ENCODE measurements at regions not wholly inside any gene's neighbourhood (a gene's known extent, or its start where the extent isn't known, plus 50 kb on each side); places are given as distances from the start of the nearest gene placed in this dataset.
"Not testable (repeated sequence)": the region's sequence is repeated elsewhere in the genome, so short reads cannot be mapped to it uniquely, and the experiment has no call there.

- DNase-seq; H3K27ac Mint-ChIP-seq; H3K27me3 Mint-ChIP-seq; H3K4me1 Mint-ChIP-seq; H3K36me3 Mint-ChIP-seq; H3K4me3 Mint-ChIP-seq; CTCF ChIA-PET; ATAC-seq; H3K9me3 Mint-ChIP-seq (ENCODE audit: low read depth): not testable (repeated sequence)
Measured at GRCh38 chr14:40629551-40630137, 977.0 kb upstream of the LRFN5 start.

- no peak for DNase-seq
- Mint-ChIP-seq H3K27ac (no peak overlapping the region), H3K9me3 (ENCODE audit: low read depth) (peaks cover 5% of the 10 kb centered on the region), H3K36me3 (no peaks in the 10 kb centered on the region), H3K4me3 (no peak overlapping the region), H3K4me1 (no peaks in the 10 kb centered on the region), H3K27me3 (no peaks in the 10 kb centered on the region)
- no peak for ATAC-seq
- CTCF ChIA-PET: no interaction called here
Measured at GRCh38 chr14:40629144-40629543, 977.5 kb upstream of the LRFN5 start.

- no peaks in the 10 kb centered on the region for H3K27me3 Mint-ChIP-seq
- no peak overlapping the region for H3K4me3 Mint-ChIP-seq
- no peak overlapping the region for H3K27ac Mint-ChIP-seq
- peaks cover 2% of the 10 kb centered on the region for H3K9me3 Mint-ChIP-seq (ENCODE audit: low read depth)
- no peaks in the 10 kb centered on the region for H3K4me1 Mint-ChIP-seq
- H3K36me3 Mint-ChIP-seq: no peaks in the 10 kb centered on the region
- CTCF ChIA-PET: no interaction called here
- no peak for ATAC-seq
- no peak for DNase-seq
Measured at GRCh38 chr14:40623643-40624042, 983.0 kb upstream of the LRFN5 start.

GRCh38 chr14:40618225-40618898, 988.3 kb upstream of the LRFN5 start:
- H3K4me3 Mint-ChIP-seq: no peak overlapping the region
- H3K36me3 Mint-ChIP-seq: no peaks in the 10 kb centered on the region
- CTCF ChIA-PET: no interaction called here

GRCh38 chr14:40616579-40616978, 990.1 kb upstream of the LRFN5 start:
- ATAC-seq (no peak), DNase-seq (no peak)
- Mint-ChIP-seq H3K9me3 (ENCODE audit: low read depth) (no peaks in the 10 kb centered on the region), H3K4me3 (no peak overlapping the region), H3K27me3 (no peaks in the 10 kb centered on the region), H3K4me1 (no peaks in the 10 kb centered on the region), H3K36me3 (no peaks in the 10 kb centered on the region), H3K27ac (no peak overlapping the region)
- CTCF ChIA-PET: no interaction called here

More at GRCh38 chr14:40618225-40618898, 988.3 kb upstream of the LRFN5 start:
- no peak for DNase-seq
- Mint-ChIP-seq H3K27ac (no peak overlapping the region), H3K9me3 (ENCODE audit: low read depth) (no peaks in the 10 kb centered on the region), H3K4me1 (no peaks in the 10 kb centered on the region), H3K27me3 (no peaks in the 10 kb centered on the region)
- no peak for ATAC-seq

GRCh38 chr14:40601063-40601462, 1005.6 kb upstream of the LRFN5 start:
- ATAC-seq (no peak), DNase-seq (no peak)
- Mint-ChIP-seq H3K4me3 (no peak overlapping the region), H3K27me3 (no peaks in the 10 kb centered on the region), H3K4me1 (no peaks in the 10 kb centered on the region), H3K36me3 (no peaks in the 10 kb centered on the region), H3K9me3 (ENCODE audit: low read depth) (no peaks in the 10 kb centered on the region), H3K27ac (no peak overlapping the region)
- CTCF ChIA-PET: no interaction called here

GRCh38 chr14:40599725-40600124, 1007.0 kb upstream of the LRFN5 start:
- H3K27ac Mint-ChIP-seq: no peak overlapping the region

GRCh38 chr14:40581264-40581663, 1025.4 kb upstream of the LRFN5 start:
- CTCF ChIA-PET: no interaction called here
- no peaks in the 10 kb centered on the region for H3K27me3 Mint-ChIP-seq
- no peaks in the 10 kb centered on the region for H3K36me3 Mint-ChIP-seq
- H3K4me3 Mint-ChIP-seq: no peak overlapping the region
- no peak overlapping the region for H3K27ac Mint-ChIP-seq
- DNase-seq (no peak), ATAC-seq (no peak)
- peaks cover 2% of the 10 kb centered on the region for H3K9me3 Mint-ChIP-seq (ENCODE audit: low read depth)
- no peaks in the 10 kb centered on the region for H3K4me1 Mint-ChIP-seq

More at GRCh38 chr14:40599725-40600124, 1007.0 kb upstream of the LRFN5 start:
- Mint-ChIP-seq H3K36me3 (no peaks in the 10 kb centered on the region), H3K27me3 (no peaks in the 10 kb centered on the region), H3K9me3 (ENCODE audit: low read depth) (no peaks in the 10 kb centered on the region), H3K4me1 (no peaks in the 10 kb centered on the region), H3K4me3 (no peak overlapping the region)
- ATAC-seq (no peak), DNase-seq (no peak)
- CTCF ChIA-PET: no interaction called here

- Mint-ChIP-seq H3K27me3 (no peaks in the 10 kb centered on the region), H3K36me3 (no peaks in the 10 kb centered on the region), H3K27ac (no peak overlapping the region), H3K4me1 (no peaks in the 10 kb centered on the region), H3K4me3 (no peak overlapping the region), H3K9me3 (ENCODE audit: low read depth) (peaks cover 2% of the 10 kb centered on the region)
- DNase-seq (no peak), ATAC-seq (no peak)
- CTCF ChIA-PET: no interaction called here
Measured at GRCh38 chr14:40576880-40577478, 1029.7 kb upstream of the LRFN5 start.

GRCh38 chr14:40574780-40575179, 1031.9 kb upstream of the LRFN5 start:
- ATAC-seq (no peak), DNase-seq (no peak)
- Mint-ChIP-seq H3K27ac (no peak overlapping the region), H3K4me1 (no peaks in the 10 kb centered on the region), H3K27me3 (no peaks in the 10 kb centered on the region), H3K36me3 (no peaks in the 10 kb centered on the region), H3K9me3 (ENCODE audit: low read depth) (peaks cover 2% of the 10 kb centered on the region), H3K4me3 (no peak overlapping the region)
- CTCF ChIA-PET: no interaction called here

GRCh38 chr14:40525314-40525713, 1081.4 kb upstream of the LRFN5 start:
- Mint-ChIP-seq H3K27ac (no peak overlapping the region), H3K9me3 (ENCODE audit: low read depth) (peaks cover 1% of the 10 kb centered on the region), H3K36me3 (no peaks in the 10 kb centered on the region), H3K4me3 (no peak overlapping the region), H3K27me3 (no peaks in the 10 kb centered on the region), H3K4me1 (no peaks in the 10 kb centered on the region)
- ATAC-seq (no peak), DNase-seq (no peak)
- CTCF ChIA-PET: no interaction called here

GRCh38 chr14:40523123-40523522, 1083.6 kb upstream of the LRFN5 start:
- H3K9me3 Mint-ChIP-seq (ENCODE audit: low read depth): peaks cover 1% of the 10 kb centered on the region
- no peak overlapping the region for H3K4me3 Mint-ChIP-seq
- no peak for ATAC-seq
- H3K36me3 Mint-ChIP-seq: no peaks in the 10 kb centered on the region
- H3K27ac Mint-ChIP-seq: no peak overlapping the region
- H3K27me3 Mint-ChIP-seq: no peaks in the 10 kb centered on the region
- no peak for DNase-seq
- no peaks in the 10 kb centered on the region for H3K4me1 Mint-ChIP-seq
- CTCF ChIA-PET: no interaction called here

GRCh38 chr14:40494483-40494882, 1062.2 kb upstream of the FBXO33 start:
- ATAC-seq (no peak), DNase-seq (no peak)
- H3K27me3 Mint-ChIP-seq: no peaks in the 10 kb centered on the region
- no peaks in the 10 kb centered on the region for H3K36me3 Mint-ChIP-seq
- CTCF ChIA-PET: no interaction called here
- H3K4me3 Mint-ChIP-seq: no peak overlapping the region
- no peaks in the 10 kb centered on the region for H3K4me1 Mint-ChIP-seq
- peaks cover 2% of the 10 kb centered on the region for H3K9me3 Mint-ChIP-seq (ENCODE audit: low read depth)
- no peak overlapping the region for H3K27ac Mint-ChIP-seq

- H3K27me3 Mint-ChIP-seq: no peaks in the 10 kb centered on the region
- DNase-seq (no peak), ATAC-seq (no peak)
- H3K4me1 Mint-ChIP-seq: no peaks in the 10 kb centered on the region
- no peaks in the 10 kb centered on the region for H3K36me3 Mint-ChIP-seq
- CTCF ChIA-PET: no interaction called here
- no peak overlapping the region for H3K27ac Mint-ChIP-seq
- no peak overlapping the region for H3K4me3 Mint-ChIP-seq
- peaks cover 2% of the 10 kb centered on the region for H3K9me3 Mint-ChIP-seq (ENCODE audit: low read depth)
Measured at GRCh38 chr14:40487824-40488223, 1055.6 kb upstream of the FBXO33 start.
